HEK293 (cell line): ENCODE measurements at regions not wholly inside any gene's neighbourhood (a gene's known extent, or its start where the extent isn't known, plus 50 kb on each side); places are given as distances from the start of the nearest gene placed in this dataset.

Experiments
- CTCF ChIA-PET: fragments of 350-600 bp; formaldehyde crosslinking; extraction: SDS; loops from one replicate; lab custom pipeline; 2021; ENCODE audit warnings: antibody characterized with exemption; lab: Yijun Ruan, JAX
- POLR2A ChIA-PET: fragments of 300-600 bp; formaldehyde crosslinking; extraction: SDS; loops from one replicate; lab custom pipeline; 2020; ENCODE audit warnings: antibody characterized with exemption, inconsistent platforms; lab: Yijun Ruan, JAX
- H3K27ac ChIP-seq: fragments of 200-500 bp; sonication (Bioruptor generic); 2 replicates; pipeline ENCODE4 v1.5.1; 2014; ENCODE audit warnings: low read depth, low read length, control low read depth, inconsistent platforms; ENCODE audit errors: extremely low read depth
- H3K36me3 ChIP-seq, 2 experiments: fragments of 200-500 bp in 1 of 2; sonication (Bioruptor generic) in 1 of 2; 1 replicate in 1 of 2; 2 replicates in 1 of 2; pipeline ENCODE4 v1.5.1; 2014 to 2017; ENCODE audit warnings: inconsistent platforms in 2 of 2, low read length in 2 of 2; ENCODE audit not compliant: control insufficient read depth in 2 of 2, insufficient read depth in 1 of 2
- H3K4me1 ChIP-seq: fragments of 200-500 bp; sonication (Bioruptor generic); 2 replicates; pipeline ENCODE4 v1.5.1; 2014; ENCODE audit warnings: mild to moderate bottlenecking, low read length, inconsistent platforms; ENCODE audit not compliant: control insufficient read depth, insufficient read depth
- H3K4me3 ChIP-seq: 2 replicates; pipeline ENCODE4 v1.5.1; 2011; ENCODE audit warnings: low read depth, mild to moderate bottlenecking, control low read depth, low read length, moderate library complexity
- H3K9me3 ChIP-seq: fragments of 200-500 bp; sonication (Bioruptor generic); 2 replicates; pipeline ENCODE4 v1.5.1; 2014; ENCODE audit warnings: low read depth, low read length, inconsistent platforms; ENCODE audit not compliant: control insufficient read depth, insufficient read depth
- ATF2 ChIP-seq: fragments of 450-650 bp; formaldehyde crosslinking; IDR thresholded peaks from 2 replicates; pipeline ENCODE4 v1.5.1; 2016; ENCODE audit warnings: missing biosample characterization, missing genetic modification characterization, low read depth
- FEZF1 ChIP-seq: fragments of 450-650 bp; formaldehyde crosslinking; IDR thresholded peaks from 2 replicates; pipeline ENCODE4 v1.5.1; 2016; ENCODE audit warnings: missing biosample characterization, missing genetic modification characterization
- IKZF3 ChIP-seq: fragments of 450-650 bp; IDR thresholded peaks from 2 replicates; pipeline ENCODE4 v1.5.0; 2018; ENCODE audit warnings: missing biosample characterization, mild to moderate bottlenecking, missing genetic modification characterization, moderate library complexity
- MYNN ChIP-seq: fragments of 450-650 bp; formaldehyde crosslinking; IDR thresholded peaks from 2 replicates; pipeline ENCODE4 v1.5.1; 2016; ENCODE audit warnings: missing biosample characterization, missing genetic modification characterization, borderline replicate concordance
- PRDM2 ChIP-seq: fragments of 450-650 bp; formaldehyde crosslinking; IDR thresholded peaks from 2 replicates; pipeline ENCODE4 v1.5.1; 2016; ENCODE audit warnings: missing biosample characterization, missing genetic modification characterization, borderline replicate concordance
- ZNF169 ChIP-seq: fragments of 450-650 bp; formaldehyde crosslinking; IDR thresholded peaks from 2 replicates; pipeline ENCODE4 v1.5.1; 2016; ENCODE audit warnings: missing biosample characterization, missing genetic modification characterization
- ZNF175 ChIP-seq: fragments of 450-650 bp; formaldehyde crosslinking; IDR thresholded peaks from 2 replicates; pipeline ENCODE4 v1.5.1; 2016; ENCODE audit warnings: missing biosample characterization, missing genetic modification characterization
- ZNF184 ChIP-seq: fragments of 450-650 bp; IDR thresholded peaks from 2 replicates; pipeline ENCODE4 v1.5.1; 2018; ENCODE audit warnings: missing biosample characterization, mild to moderate bottlenecking, missing genetic modification characterization
- ZNF2 ChIP-seq: fragments of 450-650 bp; formaldehyde crosslinking; IDR thresholded peaks from 2 replicates; pipeline ENCODE4 v1.5.1; 2016; ENCODE audit warnings: missing biosample characterization, missing genetic modification characterization
- ZNF280D ChIP-seq: fragments of 450-650 bp; formaldehyde crosslinking; IDR thresholded peaks from 2 replicates; pipeline ENCODE4 v1.5.1; 2016; ENCODE audit warnings: missing biosample characterization, missing genetic modification characterization
- ZNF292 ChIP-seq: fragments of 450-650 bp; formaldehyde crosslinking; IDR thresholded peaks from 2 replicates; pipeline ENCODE4 v1.5.1; 2016; ENCODE audit warnings: low read depth, missing biosample characterization, missing genetic modification characterization, borderline replicate concordance
- ZNF311 ChIP-seq: fragments of 450-650 bp; formaldehyde crosslinking; IDR thresholded peaks from 2 replicates; pipeline ENCODE4 v1.5.1; 2017; ENCODE audit warnings: missing biosample characterization, missing genetic modification characterization, borderline replicate concordance
- ZNF488 ChIP-seq: fragments of 450-650 bp; formaldehyde crosslinking; IDR thresholded peaks from 2 replicates; pipeline ENCODE4 v1.5.1; 2016; ENCODE audit warnings: missing biosample characterization, missing genetic modification characterization
- ZNF514 ChIP-seq: fragments of 450-650 bp; formaldehyde crosslinking; IDR thresholded peaks from 2 replicates; pipeline ENCODE4 v1.5.1; 2016; ENCODE audit warnings: missing biosample characterization, missing genetic modification characterization
- ZNF600 ChIP-seq: fragments of 450-650 bp; formaldehyde crosslinking; IDR thresholded peaks from 2 replicates; pipeline ENCODE4 v1.5.1; 2016; ENCODE audit warnings: missing biosample characterization, missing genetic modification characterization
- ZNF704 ChIP-seq: fragments of 450-650 bp; formaldehyde crosslinking; IDR thresholded peaks from 2 replicates; pipeline ENCODE4 v1.5.1; 2016; ENCODE audit warnings: missing biosample characterization, missing genetic modification characterization

- ChIA-PET POLR2A (no interaction called here), CTCF (interaction anchor here (0.5 to 0.6 kb wide), 2 partner anchors 164 to 1724 kb away, joined by 3 read pairs; no protein-coding TSS in a partner anchor)
- TF ChIP-seq ZNF600 (tag by site-specific recombination) (no peak), IKZF3 (no peak), ZNF311 (tag by site-specific recombination) (no peak), ZNF292 (tag by site-specific recombination) (no peak), ZNF169 (tag by site-specific recombination) (no peak), MYNN (no peak), ZNF704 (no peak), ZNF175 (tag by site-specific recombination) (no peak), ATF2 (tag by site-specific recombination) (no peak), ZNF2 (tag by site-specific recombination) (no peak), ZNF488 (tag by site-specific recombination) (no peak), ZNF280D (tag by site-specific recombination) (no peak), ZNF184 (tag by site-specific recombination) (no peak), ZNF514 (tag by site-specific recombination) (no peak), FEZF1 (no peak)
- Histone ChIP-seq H3K4me3 (no peak overlapping the region), H3K9me3 (no peaks in the 10 kb centered on the region), H3K27ac (no peak overlapping the region), H3K36me3 (no peaks in the 10 kb centered on the region), H3K4me1 (no peaks in the 10 kb centered on the region)
These were observed 427.5 kb upstream of the ALCAM start for GRCh38 chr3:104939196-104939595.

- no peak for TF ChIP-seq PRDM2
- CTCF ChIA-PET = no interaction called here
These were observed 424.9 kb upstream of the ALCAM start for GRCh38 chr3:104941785-104942184.

More at GRCh38 chr3:104941785-104942184, 424.9 kb upstream of the ALCAM start:
- no peaks in the 10 kb centered on the region for H3K36me3 ChIP-seq
- POLR2A ChIA-PET = no interaction called here
- H3K4me1 ChIP-seq = no peaks in the 10 kb centered on the region
- no peak overlapping the region for H3K4me3 ChIP-seq
- no peaks in the 10 kb centered on the region for H3K9me3 ChIP-seq
- H3K27ac ChIP-seq = no peak overlapping the region
